Right atrium auricular region (tissue), 2 donors: ENCODE measurements at regions not wholly inside any gene's neighbourhood (a gene's known extent, or its start where the extent isn't known, plus 50 kb on each side); places are given as distances from the start of the nearest gene placed in this dataset.

Experiments used
- DNase-seq: peaks from one replicate; pipeline ENCODE4 v3.0.0-alpha.2; 2019; ENCODE audit warnings: low spot score
- H3K27ac ChIP-seq, 2 donors: fragments of 200-600 bp; sonication (generic); 1 replicate in 1 of 2; 2 replicates in 1 of 2; pipeline ENCODE4 v1.5.1; 2016 to 2019
- H3K27me3 ChIP-seq, 2 donors: fragments of 200-600 bp; sonication (generic); one replicate each; pipeline versions ENCODE4 v1.5.1 to v1.6.0; 2017 to 2019
- H3K36me3 ChIP-seq: fragments of 200-600 bp; sonication (generic); one replicate; pipeline ENCODE4 v1.5.1; 2016
- H3K4me1 ChIP-seq, 2 donors: fragments of 200-600 bp; sonication (generic); one replicate each; pipeline versions ENCODE4 v1.5.1 to v1.6.0; 2017 to 2019
- H3K4me3 ChIP-seq, 2 donors: fragments of 200-600 bp; sonication (generic); 1 replicate in 1 of 2; 2 replicates in 1 of 2; pipeline ENCODE4 v1.5.1; 2017 to 2019; ENCODE audit warnings: mild to moderate bottlenecking in 1 of 2, moderate library complexity in 1 of 2
- H3K9me3 ChIP-seq, 2 donors: fragments of 200-600 bp; sonication (generic); one replicate each; pipeline ENCODE4 v1.5.1; 2019
- TF ChIP-seq, protein P1 (sequence below), 2 donors: fragments of 200-600 bp; sonication (generic); IDR thresholded peaks; one replicate each; pipeline ENCODE4 v1.5.1; 2019; ENCODE audit warnings: antibody characterized with exemption in 2 of 2

DNA sequence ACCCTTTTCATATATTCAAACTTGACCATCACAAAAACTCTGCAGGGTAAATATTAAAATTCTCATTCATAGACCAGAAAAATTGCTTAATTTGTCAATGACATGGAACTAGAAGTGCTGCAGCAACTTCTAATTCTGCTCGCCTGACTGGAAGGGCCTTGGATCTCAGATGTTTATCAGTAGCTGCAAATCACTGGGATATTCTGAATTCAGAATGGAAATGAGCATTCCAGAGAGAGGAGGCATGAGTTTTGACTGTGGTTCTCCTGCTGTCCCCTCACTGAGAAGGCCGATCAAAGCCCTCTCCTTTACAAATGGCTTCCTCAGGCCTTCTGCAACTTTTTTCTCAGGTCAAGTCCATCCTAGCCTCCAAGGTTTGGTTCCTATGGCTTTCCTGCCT, 171.3 kb upstream of the FAM78B start:
- H3K9me3 ChIP-seq: no peaks in the 10 kb centered on the region
- TF ChIP-seq, protein P1, sequence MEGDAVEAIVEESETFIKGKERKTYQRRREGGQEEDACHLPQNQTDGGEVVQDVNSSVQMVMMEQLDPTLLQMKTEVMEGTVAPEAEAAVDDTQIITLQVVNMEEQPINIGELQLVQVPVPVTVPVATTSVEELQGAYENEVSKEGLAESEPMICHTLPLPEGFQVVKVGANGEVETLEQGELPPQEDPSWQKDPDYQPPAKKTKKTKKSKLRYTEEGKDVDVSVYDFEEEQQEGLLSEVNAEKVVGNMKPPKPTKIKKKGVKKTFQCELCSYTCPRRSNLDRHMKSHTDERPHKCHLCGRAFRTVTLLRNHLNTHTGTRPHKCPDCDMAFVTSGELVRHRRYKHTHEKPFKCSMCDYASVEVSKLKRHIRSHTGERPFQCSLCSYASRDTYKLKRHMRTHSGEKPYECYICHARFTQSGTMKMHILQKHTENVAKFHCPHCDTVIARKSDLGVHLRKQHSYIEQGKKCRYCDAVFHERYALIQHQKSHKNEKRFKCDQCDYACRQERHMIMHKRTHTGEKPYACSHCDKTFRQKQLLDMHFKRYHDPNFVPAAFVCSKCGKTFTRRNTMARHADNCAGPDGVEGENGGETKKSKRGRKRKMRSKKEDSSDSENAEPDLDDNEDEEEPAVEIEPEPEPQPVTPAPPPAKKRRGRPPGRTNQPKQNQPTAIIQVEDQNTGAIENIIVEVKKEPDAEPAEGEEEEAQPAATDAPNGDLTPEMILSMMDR (IDR thresholded peaks at IDR 0.05): no peak

DNA sequence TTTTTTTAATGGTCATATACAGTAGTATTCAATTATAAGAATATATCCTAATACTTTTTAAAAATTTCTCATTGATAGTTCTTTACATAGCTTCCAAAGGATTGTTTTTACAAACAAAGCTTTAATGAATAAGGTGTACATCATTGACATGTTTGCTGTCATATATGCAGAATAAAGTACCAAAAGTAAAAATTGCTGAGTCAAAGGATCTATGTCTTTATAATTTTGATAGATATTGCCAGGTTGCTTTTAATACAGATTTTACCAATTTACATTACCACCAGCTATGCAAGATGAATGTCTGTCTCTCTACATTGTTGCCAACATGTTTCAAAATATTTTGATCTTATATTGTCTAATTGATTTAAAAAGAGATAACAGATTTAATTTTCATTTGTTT, 173.9 kb upstream of the FAM78B start:
- Histone ChIP-seq H3K27ac (no peak overlapping the region), H3K4me1 (no peaks in the 10 kb centered on the region), H3K36me3 (no peaks in the 10 kb centered on the region), H3K27me3 (no peaks in the 10 kb centered on the region), H3K9me3 (no peaks in the 10 kb centered on the region), H3K4me3 (no peak overlapping the region)
- no peak for DNase-seq
- TF ChIP-seq, protein P1 (IDR thresholded peaks at IDR 0.05): no peak

More for the DNA sequence above, 171.3 kb upstream of the FAM78B start:
- Histone ChIP-seq H3K4me3 (no peak overlapping the region), H3K27ac (no peak overlapping the region), H3K27me3 (no peaks in the 10 kb centered on the region), H3K4me1 (no peaks in the 10 kb centered on the region), H3K36me3 (no peaks in the 10 kb centered on the region)
- no peak for DNase-seq

DNA sequence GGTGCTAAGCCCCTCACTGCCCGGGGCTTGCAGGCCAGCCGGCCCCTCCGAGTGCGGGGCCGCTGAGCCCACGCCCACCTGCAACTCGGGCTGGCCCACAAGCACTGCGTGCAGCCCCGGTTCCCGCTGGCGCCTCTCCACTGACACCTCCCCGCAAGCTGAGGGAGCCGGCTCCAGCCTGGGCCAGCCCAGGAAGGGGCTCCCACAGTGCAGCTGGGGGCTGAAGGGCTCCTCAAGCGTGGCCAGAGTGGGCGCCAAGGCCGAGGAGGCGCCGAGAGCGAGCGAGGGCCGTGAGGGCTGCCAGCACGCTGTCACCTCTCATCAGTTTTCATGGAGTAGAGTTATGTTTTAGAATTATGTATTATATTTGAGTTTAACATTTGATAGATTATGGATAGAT, 176.5 kb upstream of the FAM78B start:
- H3K27me3 ChIP-seq: no peaks in the 10 kb centered on the region
- H3K9me3 ChIP-seq: peaks cover 0 to 9% of the 10 kb centered on the region in 2 donors
- H3K36me3 ChIP-seq: no peaks in the 10 kb centered on the region
- no peak overlapping the region for H3K27ac ChIP-seq
- H3K4me1 ChIP-seq: no peaks in the 10 kb centered on the region
- TF ChIP-seq, protein P1 (IDR thresholded peaks at IDR 0.05): no peak
- DNase-seq: no peak
- H3K4me3 ChIP-seq: no peak overlapping the region

DNA sequence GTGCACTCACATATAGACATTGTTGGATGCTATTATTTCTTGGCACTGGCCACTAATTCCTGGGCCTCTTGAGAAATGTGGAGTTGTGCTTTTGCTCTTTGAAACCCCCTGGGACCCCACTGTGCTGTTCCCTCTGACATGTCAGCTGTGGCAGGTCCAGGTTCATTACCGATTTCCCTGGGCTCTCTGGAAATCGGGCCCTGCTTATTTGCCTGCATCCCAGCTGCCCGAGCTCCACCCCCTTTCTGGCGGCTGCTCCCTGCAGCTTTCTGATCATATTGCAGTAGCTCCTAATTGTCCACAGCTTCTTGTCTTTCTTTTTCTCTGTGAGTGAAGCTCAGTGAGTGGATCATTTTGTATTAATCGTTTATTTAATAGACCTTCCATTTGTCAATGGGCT, 183.7 kb upstream of the FAM78B start:
- Histone ChIP-seq H3K4me1 (no peaks in the 10 kb centered on the region), H3K9me3 (peaks cover 0 to 9% of the 10 kb centered on the region in 2 donors), H3K36me3 (no peaks in the 10 kb centered on the region), H3K27ac (no peak overlapping the region), H3K27me3 (no peaks in the 10 kb centered on the region), H3K4me3 (no peak overlapping the region)
- TF ChIP-seq, protein P1 (IDR thresholded peaks at IDR 0.05): no peak
- no peak for DNase-seq

DNA sequence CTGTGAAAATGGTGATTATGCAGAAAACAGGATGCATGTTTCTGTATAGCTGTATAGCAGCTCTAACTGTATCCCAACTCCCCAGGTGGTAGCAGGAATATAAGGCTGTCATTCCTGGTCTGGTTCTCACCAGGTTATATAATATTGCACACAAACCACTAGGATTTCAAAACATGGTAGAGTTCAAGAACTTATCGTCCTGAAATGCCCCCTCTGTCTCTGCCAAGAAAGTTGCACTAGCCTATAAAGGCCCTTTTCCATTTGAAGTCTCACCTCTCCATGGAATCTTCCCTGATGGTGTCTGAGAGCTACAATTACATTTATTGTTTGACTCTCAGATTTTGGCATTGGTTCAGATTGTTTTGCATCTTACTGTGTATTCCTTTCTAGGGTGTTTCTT, 184.9 kb upstream of the FAM78B start:
- no peaks in the 10 kb centered on the region for H3K27me3 ChIP-seq
- TF ChIP-seq, protein P1 (IDR thresholded peaks at IDR 0.05): no peak
- no peaks in the 10 kb centered on the region for H3K36me3 ChIP-seq
- no peak for DNase-seq
- peaks cover 0 to 9% of the 10 kb centered on the region in 2 donors for H3K9me3 ChIP-seq
- H3K4me3 ChIP-seq: no peak overlapping the region
- no peaks in the 10 kb centered on the region for H3K4me1 ChIP-seq
- H3K27ac ChIP-seq: no peak overlapping the region

DNA sequence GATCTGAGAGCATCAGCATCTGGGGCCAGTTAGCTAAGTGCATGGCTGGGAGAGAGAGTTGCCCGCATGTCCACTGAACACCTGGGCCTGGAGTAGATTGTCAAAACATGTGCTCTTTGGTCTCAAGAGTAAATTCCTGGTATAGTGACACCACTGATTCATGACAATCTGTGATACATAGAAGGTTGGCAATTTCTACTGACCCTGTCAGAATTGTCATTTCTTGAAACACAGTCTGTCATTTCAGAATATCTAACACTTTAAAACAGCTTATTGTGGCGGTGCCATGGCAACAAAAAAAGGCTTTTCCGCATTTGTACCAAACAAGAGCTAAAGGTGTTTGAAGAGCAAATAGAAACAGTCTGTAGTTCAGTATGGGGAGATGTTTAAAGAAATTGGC, 186.4 kb upstream of the FAM78B start:
- no peaks in the 10 kb centered on the region for H3K36me3 ChIP-seq
- no peak for DNase-seq
- no peaks in the 10 kb centered on the region for H3K9me3 ChIP-seq
- H3K27me3 ChIP-seq: no peaks in the 10 kb centered on the region
- TF ChIP-seq, protein P1 (IDR thresholded peaks at IDR 0.05): no peak
- no peak overlapping the region for H3K4me3 ChIP-seq
- H3K27ac ChIP-seq: no peak overlapping the region
- H3K4me1 ChIP-seq: no peaks in the 10 kb centered on the region
